ENCODE measurements at regions not wholly inside any gene's neighbourhood (a gene's known extent, or its start where the extent isn't known, plus 50 kb on each side); places are given as distances from the start of the nearest gene placed in this dataset.

- Histone ChIP-seq H3K36me3 (no peaks in the 10 kb centered on the region), H3K4me1 (ENCODE audit: low read depth) (no peaks in the 10 kb centered on the region), H3K27ac (no peak overlapping the region), H3K9me3 (ENCODE audit: low read depth) (no peaks in the 10 kb centered on the region), H3K4me3 (no peak overlapping the region), H3K27me3 (peaks cover 20% of the 10 kb centered on the region)
- no peak for TF ChIP-seq CTCF (IDR thresholded peaks at IDR 0.05; ENCODE audit: low read depth, low read length)
- no peak for DNase-seq (ENCODE audit: low read depth in 1 of 2, low spot score in 1 of 2)
These were observed 238.1 kb upstream of the MARCKS start for GRCh38 chr6:113619077-113619476.

- Histone ChIP-seq H3K4me1 (ENCODE audit: low read depth) (no peaks in the 10 kb centered on the region), H3K9me3 (ENCODE audit: low read depth) (no peaks in the 10 kb centered on the region)
- DNase-seq (ENCODE audit: low read depth in 1 of 2, low spot score in 1 of 2) = no peak
These were observed 236.8 kb upstream of the MARCKS start for GRCh38 chr6:113620386-113620785.

GRCh38 chr6:113622254-113622653, 234.9 kb upstream of the MARCKS start:
- no peak overlapping the region for H3K4me3 ChIP-seq
- no peak overlapping the region for H3K27ac ChIP-seq
- H3K27me3 ChIP-seq = peaks cover 20% of the 10 kb centered on the region
- no peaks in the 10 kb centered on the region for H3K4me1 ChIP-seq (ENCODE audit: low read depth)
- no peaks in the 10 kb centered on the region for H3K36me3 ChIP-seq
- TF ChIP-seq CTCF (IDR thresholded peaks at IDR 0.05; ENCODE audit: low read depth, low read length) = no peak
- DNase-seq (ENCODE audit: low read depth in 1 of 2, low spot score in 1 of 2) = no peak
- H3K9me3 ChIP-seq (ENCODE audit: low read depth) = no peaks in the 10 kb centered on the region

More at GRCh38 chr6:113620386-113620785, 236.8 kb upstream of the MARCKS start:
- H3K4me3 ChIP-seq = no peak overlapping the region
- no peak overlapping the region for H3K27ac ChIP-seq
- no peaks in the 10 kb centered on the region for H3K36me3 ChIP-seq
- H3K27me3 ChIP-seq = peaks cover 20% of the 10 kb centered on the region
- TF ChIP-seq CTCF (IDR thresholded peaks at IDR 0.05; ENCODE audit: low read depth, low read length) = no peak

- TF ChIP-seq CTCF (IDR thresholded peaks at IDR 0.05; ENCODE audit: low read depth, low read length) = no peak
- H3K27me3 ChIP-seq = peaks cover 21% of the 10 kb centered on the region
- no peak overlapping the region for H3K4me3 ChIP-seq
- no peaks in the 10 kb centered on the region for H3K9me3 ChIP-seq (ENCODE audit: low read depth)
- no peaks in the 10 kb centered on the region for H3K36me3 ChIP-seq
- DNase-seq (ENCODE audit: low read depth in 1 of 2, low spot score in 1 of 2) = no peak
- no peak overlapping the region for H3K27ac ChIP-seq
- no peaks in the 10 kb centered on the region for H3K4me1 ChIP-seq (ENCODE audit: low read depth)
These were observed 234.0 kb upstream of the MARCKS start for GRCh38 chr6:113623129-113623528.

- H3K27me3 ChIP-seq = peaks cover 5% of the 10 kb centered on the region
- no peak overlapping the region for H3K27ac ChIP-seq
- peaks cover 8% of the 10 kb centered on the region for H3K4me1 ChIP-seq (ENCODE audit: low read depth)
- H3K4me3 ChIP-seq = no peak overlapping the region
- H3K36me3 ChIP-seq = no peaks in the 10 kb centered on the region
- no peaks in the 10 kb centered on the region for H3K9me3 ChIP-seq (ENCODE audit: low read depth)
- DNase-seq (ENCODE audit: low read depth in 1 of 2, low spot score in 1 of 2) = no peak
- TF ChIP-seq CTCF (IDR thresholded peaks at IDR 0.05; ENCODE audit: low read depth, low read length) = no peak
These were observed 231.3 kb upstream of the MARCKS start for GRCh38 chr6:113625850-113626249.

- H3K27me3 ChIP-seq = peaks cover 5% of the 10 kb centered on the region
- no peak overlapping the region for H3K4me3 ChIP-seq
- H3K9me3 ChIP-seq (ENCODE audit: low read depth) = no peaks in the 10 kb centered on the region
- H3K36me3 ChIP-seq = no peaks in the 10 kb centered on the region
- no peak for DNase-seq (ENCODE audit: low read depth in 1 of 2, low spot score in 1 of 2)
- TF ChIP-seq CTCF (IDR thresholded peaks at IDR 0.05; ENCODE audit: low read depth, low read length) = no peak
- H3K27ac ChIP-seq = no peak overlapping the region
- peaks cover 14% of the 10 kb centered on the region for H3K4me1 ChIP-seq (ENCODE audit: low read depth)
These were observed 230.7 kb upstream of the MARCKS start for GRCh38 chr6:113626475-113626874.
